ENCODE measurements at regions not wholly inside any gene's neighbourhood (a gene's known extent, or its start where the extent isn't known, plus 50 kb on each side); places are given as distances from the start of the nearest gene placed in this dataset.

DNA sequence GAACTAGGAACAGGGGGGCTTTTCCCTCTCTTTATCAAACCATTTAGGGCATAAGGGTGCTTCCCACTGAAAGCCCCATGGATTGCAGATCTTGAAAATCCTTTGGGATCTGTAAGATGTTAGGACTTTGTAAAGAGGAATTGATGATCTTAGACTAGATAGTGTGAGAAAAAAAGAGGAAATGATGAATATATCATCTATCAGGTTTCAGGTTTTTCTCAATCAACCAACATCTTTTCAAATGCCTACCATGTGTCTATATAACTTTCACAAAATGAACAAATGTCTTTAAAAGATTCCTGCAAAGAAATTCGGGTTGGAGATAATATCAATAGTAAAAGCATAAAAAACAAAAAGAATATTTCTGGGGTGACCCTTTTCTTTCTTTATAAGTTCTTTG, 50.1 kb downstream of the KCNC4 start:
- intact Hi-C loops (cut with DNase I): no loop called here
- DNase-seq (no peak), ATAC-seq (no peak), FAIRE-seq (no peak)
- no peak overlapping the region for H3K4me3 ChIP-seq
- no peaks in the 10 kb centered on the region for H3K36me3 ChIP-seq
- H3K27ac ChIP-seq: no peak overlapping the region
- 49 to 55% methylated on average over 1 of the region's 1 CpG for WGBS, 2 donors
- H3K4me1 ChIP-seq: no peaks in the 10 kb centered on the region
- TF ChIP-seq, protein P1, sequence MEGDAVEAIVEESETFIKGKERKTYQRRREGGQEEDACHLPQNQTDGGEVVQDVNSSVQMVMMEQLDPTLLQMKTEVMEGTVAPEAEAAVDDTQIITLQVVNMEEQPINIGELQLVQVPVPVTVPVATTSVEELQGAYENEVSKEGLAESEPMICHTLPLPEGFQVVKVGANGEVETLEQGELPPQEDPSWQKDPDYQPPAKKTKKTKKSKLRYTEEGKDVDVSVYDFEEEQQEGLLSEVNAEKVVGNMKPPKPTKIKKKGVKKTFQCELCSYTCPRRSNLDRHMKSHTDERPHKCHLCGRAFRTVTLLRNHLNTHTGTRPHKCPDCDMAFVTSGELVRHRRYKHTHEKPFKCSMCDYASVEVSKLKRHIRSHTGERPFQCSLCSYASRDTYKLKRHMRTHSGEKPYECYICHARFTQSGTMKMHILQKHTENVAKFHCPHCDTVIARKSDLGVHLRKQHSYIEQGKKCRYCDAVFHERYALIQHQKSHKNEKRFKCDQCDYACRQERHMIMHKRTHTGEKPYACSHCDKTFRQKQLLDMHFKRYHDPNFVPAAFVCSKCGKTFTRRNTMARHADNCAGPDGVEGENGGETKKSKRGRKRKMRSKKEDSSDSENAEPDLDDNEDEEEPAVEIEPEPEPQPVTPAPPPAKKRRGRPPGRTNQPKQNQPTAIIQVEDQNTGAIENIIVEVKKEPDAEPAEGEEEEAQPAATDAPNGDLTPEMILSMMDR (IDR thresholded peaks at IDR 0.05): no peak
- no peaks in the 10 kb centered on the region for H3K9me3 ChIP-seq
- no peaks in the 10 kb centered on the region for H3K27me3 ChIP-seq

DNA sequence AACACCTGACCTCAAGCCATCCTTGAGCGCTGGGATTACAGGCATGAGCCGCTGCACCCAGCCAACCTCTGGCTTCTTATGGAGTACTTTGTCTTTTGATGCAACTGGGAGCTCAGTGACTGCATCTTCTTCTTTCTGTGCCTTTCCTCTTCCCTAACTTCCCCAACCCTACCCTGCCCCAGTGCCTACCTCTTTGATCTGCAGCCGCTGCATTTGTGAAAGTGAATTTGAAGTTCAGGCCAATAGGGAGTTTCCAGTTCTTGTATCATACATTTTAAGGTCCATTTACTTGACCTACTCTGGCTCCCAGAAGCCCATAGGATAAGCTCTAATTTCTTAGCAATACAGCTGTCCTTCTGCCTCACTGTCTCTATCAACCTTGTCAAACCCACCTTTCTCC, 52.2 kb downstream of the KCNC4 start:
- 65 to 95% methylated on average over 3 of the region's 3 CpGs for WGBS, 2 donors
- Histone ChIP-seq H3K9me3 (no peaks in the 10 kb centered on the region), H3K4me3 (no peak overlapping the region), H3K36me3 (no peaks in the 10 kb centered on the region), H3K27me3 (no peaks in the 10 kb centered on the region), H3K4me1 (no peaks in the 10 kb centered on the region), H3K27ac (no peak overlapping the region)
- intact Hi-C loops (cut with DNase I): no loop called here
- DNase-seq (no peak), FAIRE-seq (no peak), ATAC-seq (no peak)
- TF ChIP-seq, protein P1 (IDR thresholded peaks at IDR 0.05): no peak

DNA sequence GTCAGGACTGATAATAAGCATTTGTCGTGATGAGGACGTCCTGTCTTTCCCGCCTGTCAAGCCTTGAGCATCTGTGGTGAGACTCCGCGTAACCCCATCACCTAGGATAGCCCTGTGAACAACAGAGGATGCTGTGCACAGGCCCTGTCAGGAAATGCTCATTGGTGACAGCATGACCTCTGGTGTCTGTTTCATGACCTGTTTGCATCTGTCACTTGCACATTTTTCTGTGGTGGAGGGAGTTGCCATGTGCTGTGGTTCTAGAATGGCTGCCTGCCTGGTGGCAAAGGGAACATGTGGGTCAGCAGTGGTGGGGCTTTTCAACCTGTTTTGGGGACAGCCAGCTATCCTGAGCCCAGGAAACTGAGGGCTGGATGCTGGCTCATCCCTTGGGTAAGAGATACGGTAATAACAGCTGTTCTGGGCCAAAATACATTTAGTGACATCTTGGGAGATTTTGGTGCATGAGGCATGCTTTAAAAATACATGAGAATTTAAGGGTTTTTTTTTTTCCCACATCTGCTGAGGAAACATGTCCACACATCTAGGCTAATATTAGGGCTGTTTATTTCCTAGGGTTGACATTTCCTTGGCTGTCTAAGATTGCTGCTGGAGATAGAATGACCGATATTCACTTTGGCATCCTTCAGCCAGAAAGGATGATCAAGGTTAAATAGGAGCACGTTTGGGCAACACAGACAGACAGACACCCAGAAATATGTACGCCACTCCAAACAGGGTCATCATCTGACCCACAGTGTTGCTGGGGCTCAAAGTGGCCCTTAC, 52.9 kb downstream of the KCNC4 start:
- no peak for ATAC-seq
- DNase-seq: no peak
- intact Hi-C loops (cut with DNase I): no loop called here

DNA sequence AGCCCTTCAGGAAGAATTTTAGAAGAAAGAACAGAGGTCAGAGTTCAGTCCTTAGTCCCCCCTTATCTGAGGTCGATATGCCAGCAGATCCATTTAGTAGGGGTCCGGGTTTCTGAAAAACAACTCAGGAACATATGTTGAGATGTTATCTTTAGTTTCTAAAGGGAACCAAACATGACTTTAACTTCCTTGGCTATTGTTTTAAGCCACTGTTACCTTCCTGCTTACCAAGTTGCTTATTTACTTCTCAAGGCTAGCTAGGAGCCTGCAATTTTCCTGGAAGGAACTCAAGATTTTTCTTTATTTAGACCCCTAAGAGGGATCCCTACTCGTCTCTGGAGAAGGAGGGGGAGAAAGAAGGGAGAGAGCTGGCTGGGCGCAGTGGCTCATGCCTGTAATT, 54.3 kb downstream of the KCNC4 start:
- ATAC-seq (no peak), DNase-seq (no peak), FAIRE-seq (no peak)
- no peak overlapping the region for H3K4me3 ChIP-seq
- H3K27me3 ChIP-seq: no peaks in the 10 kb centered on the region
- WGBS, 2 donors: 41 to 54% methylated on average over 4 of the region's 4 CpGs
- TF ChIP-seq, protein P1 (IDR thresholded peaks at IDR 0.05): no peak
- intact Hi-C loops (cut with DNase I): no loop called here
- H3K4me1 ChIP-seq: no peaks in the 10 kb centered on the region
- H3K27ac ChIP-seq: no peak overlapping the region
- H3K9me3 ChIP-seq: no peaks in the 10 kb centered on the region
- no peaks in the 10 kb centered on the region for H3K36me3 ChIP-seq

More for the DNA sequence above, 52.9 kb downstream of the KCNC4 start:
- TF ChIP-seq, protein P1 (IDR thresholded peaks at IDR 0.05): no peak
- no peak overlapping the region for H3K4me3 ChIP-seq
- no peaks in the 10 kb centered on the region for H3K4me1 ChIP-seq
- no peak for FAIRE-seq
- no peaks in the 10 kb centered on the region for H3K27me3 ChIP-seq
- WGBS, 2 donors: 79% methylated on average over 9 of the region's 9 CpGs
- no peak overlapping the region for H3K27ac ChIP-seq
- no peaks in the 10 kb centered on the region for H3K36me3 ChIP-seq
- no peaks in the 10 kb centered on the region for H3K9me3 ChIP-seq

DNA sequence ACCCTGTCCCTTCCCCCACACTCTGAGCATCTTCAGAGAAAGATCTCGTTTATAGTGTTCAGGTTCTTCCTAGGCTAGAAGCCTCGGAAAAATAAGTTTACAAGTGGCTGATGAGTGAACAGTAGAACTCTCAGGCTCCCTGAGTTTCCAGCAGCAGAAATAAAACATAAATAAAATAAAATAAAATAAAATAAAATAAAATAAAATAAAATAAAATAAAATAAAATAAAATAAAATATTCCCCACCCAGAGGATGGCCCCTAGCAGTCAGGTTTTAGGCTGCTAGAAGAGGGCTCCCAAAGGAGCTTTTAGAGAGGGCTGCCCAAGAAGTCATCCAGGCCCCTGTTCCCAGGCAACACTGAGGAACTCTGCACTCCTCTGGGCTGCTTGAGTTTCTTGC, 55.1 kb downstream of the KCNC4 start:
- DNase-seq (no peak), FAIRE-seq (no peak), ATAC-seq (no peak)
- Histone ChIP-seq H3K4me1 (no peaks in the 10 kb centered on the region), H3K4me3 (no peak overlapping the region), H3K9me3 (no peaks in the 10 kb centered on the region), H3K36me3 (no peaks in the 10 kb centered on the region), H3K27me3 (no peaks in the 10 kb centered on the region), H3K27ac (no peak overlapping the region)
- TF ChIP-seq, protein P1 (IDR thresholded peaks at IDR 0.05): no peak
- 83 to 84% methylated on average over 2 of the region's 2 CpGs for WGBS, 2 donors
- intact Hi-C loops (cut with DNase I): no loop called here

Data from pancreas (tissue), 10 donors.